OCI-LY7 (cell line): ENCODE measurements at regions not wholly inside any gene's neighbourhood (a gene's known extent, or its start where the extent isn't known, plus 50 kb on each side); places are given as distances from the start of the nearest gene placed in this dataset.

ENCODE experiments used
- BruUV-seq: library from RNA; stranded (reverse); fragments of 400-500 nt; replicated peaks from 2 replicates; lab custom pipeline; 2021; lab: Mats Ljungman, UMichigan
- CTCF ChIA-PET: fragments of 300-600 bp; sonication (Branson Sonifier 250); formaldehyde crosslinking; loops from one replicate; lab custom pipeline; 2022; ENCODE audit warnings: antibody characterized with exemption; ENCODE audit not compliant: unreplicated experiment; lab: Charles Lee
- POLR2A ChIA-PET: fragments of 300-600 bp; sonication (Branson Sonifier 250); formaldehyde crosslinking; loops from one replicate; lab custom pipeline; 2022; ENCODE audit warnings: antibody characterized with exemption; lab: Charles Lee
- DNase-seq: peaks from one replicate; pipeline ENCODE4 v3.0.0-alpha.2; 2015; ENCODE audit warnings: low spot score
- H2AFZ ChIP-seq: fragments of 200-600 bp; sonication (generic), shearing (Covaris generic); 2 replicates; pipeline ENCODE4 v1.6.1; 2014; ENCODE audit warnings: mild to moderate bottlenecking, antibody characterized with exemption, low read length, moderate library complexity
- H3K27ac ChIP-seq: fragments of 200-600 bp; sonication (generic); 2 replicates; pipeline ENCODE4 v1.5.1; 2014; ENCODE audit warnings: mixed run types, low read depth, mild to moderate bottlenecking, moderate library complexity, low read length, inconsistent platforms; ENCODE audit not compliant: poor library complexity, severe bottlenecking
- H3K36me3 ChIP-seq: fragments of 200-600 bp; sonication (generic); 2 replicates; pipeline ENCODE4 v1.6.1; 2014; ENCODE audit warnings: mild to moderate bottlenecking, antibody characterized with exemption, low read length, moderate library complexity, mixed read lengths; ENCODE audit not compliant: insufficient read depth
- H3K4me1 ChIP-seq: fragments of 200-600 bp; sonication (generic); 2 replicates; pipeline ENCODE4 v1.5.1; 2014; ENCODE audit warnings: mild to moderate bottlenecking, low read length; ENCODE audit not compliant: insufficient read depth, poor library complexity, severe bottlenecking
- H3K4me2 ChIP-seq: fragments of 200-600 bp; sonication (generic); 2 replicates; pipeline ENCODE4 v1.6.1; 2014; ENCODE audit warnings: mild to moderate bottlenecking, low read length
- H3K4me3 ChIP-seq: fragments of 200-600 bp; sonication (generic); 2 replicates; pipeline ENCODE4 v1.5.1; 2014; ENCODE audit warnings: mild to moderate bottlenecking, low read depth, low read length; ENCODE audit not compliant: poor library complexity, severe bottlenecking
- H3K79me2 ChIP-seq: fragments of 200-600 bp; sonication (generic); 2 replicates; pipeline ENCODE4 v1.6.1; 2016; ENCODE audit warnings: low read depth, mild to moderate bottlenecking, low read length, moderate library complexity, mixed read lengths; ENCODE audit not compliant: insufficient read depth
- H3K9me2 ChIP-seq: fragments of 200-600 bp; sonication (generic); 2 replicates; pipeline ENCODE4 v1.6.1; 2016; ENCODE audit warnings: mild to moderate bottlenecking, low read length, mixed read lengths; ENCODE audit not compliant: insufficient read depth
- H3K9me3 ChIP-seq: fragments of 200-600 bp; sonication (generic); 2 replicates; pipeline ENCODE4 v1.6.1; 2014; ENCODE audit warnings: mild to moderate bottlenecking, mixed run types, low read length, mixed read lengths
- H4K20me1 ChIP-seq: fragments of 200-600 bp; sonication (generic); 2 replicates; pipeline ENCODE4 v1.6.1; 2014; ENCODE audit warnings: mild to moderate bottlenecking, antibody characterized with exemption, low read length, moderate library complexity, mixed read lengths; ENCODE audit not compliant: insufficient read depth
- EZH2phosphoT487 ChIP-seq: fragments of 200-600 bp; sonication (generic); IDR thresholded peaks from 2 replicates; pipeline ENCODE4 v1.6.1; 2018; ENCODE audit warnings: low read depth, borderline replicate concordance, mild to moderate bottlenecking, mixed run types, antibody characterized with exemption, low read length, moderate library complexity, mixed read lengths
- intact Hi-C: fragments of 100-400 bp; cut with micrococcal nuclease; formaldehyde crosslinking; loops from one replicate; pipeline ENCODE4 v1.10.0; 2022; ENCODE audit not compliant: unreplicated experiment
- TF ChIP-seq, protein P1 (sequence below): fragments of 200-600 bp; sonication (generic); conservative IDR thresholded peaks from 2 replicates; pipeline ENCODE4 v1.5.1; 2014; ENCODE audit warnings: mild to moderate bottlenecking, antibody characterized with exemption, low read length, moderate library complexity, mixed read lengths

DNA sequence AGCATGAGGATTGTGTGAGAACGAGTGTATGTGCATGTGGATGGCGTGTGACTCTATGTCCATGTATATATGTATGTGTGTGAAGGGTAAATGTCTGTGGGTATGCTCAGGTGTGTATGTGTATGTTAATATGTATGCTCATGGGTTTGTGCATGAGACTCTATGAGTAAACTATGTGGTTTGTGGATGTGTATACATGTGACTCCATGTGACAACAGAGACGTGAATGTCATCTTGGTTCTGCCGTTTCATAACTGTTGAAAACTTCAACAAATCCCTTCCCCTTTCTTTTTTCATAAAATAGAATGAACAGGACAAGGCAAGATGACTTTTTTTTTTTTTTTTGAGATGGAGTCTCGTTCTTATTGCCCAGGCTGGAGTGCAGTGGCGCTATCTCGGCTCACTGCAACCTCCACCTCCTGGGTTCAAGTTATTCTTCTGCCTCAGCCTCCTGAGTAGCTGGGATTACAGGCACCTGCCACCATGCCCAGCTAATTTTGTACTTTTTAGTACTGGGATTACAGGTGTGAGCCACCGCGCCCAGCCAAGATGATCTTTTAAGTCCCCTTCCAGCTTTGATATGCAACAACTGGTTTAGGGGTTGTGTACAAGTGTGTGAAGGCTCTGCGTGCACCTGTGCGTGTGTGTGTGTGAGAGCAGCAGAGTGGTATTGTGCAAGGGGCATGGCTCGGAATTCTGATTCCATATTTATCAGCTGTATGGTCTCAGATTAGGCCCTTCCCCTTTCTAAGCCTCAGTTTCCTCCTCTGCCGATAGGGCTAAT lies 106.3 kb downstream of the EBNA1BP2 start:
- Histone ChIP-seq H3K36me3 (no peaks in the 10 kb centered on the region), H3K4me1 (no peaks in the 10 kb centered on the region), H3K4me2 (no peak overlapping the region), H2AFZ (no peak overlapping the region), H3K4me3 (no peak overlapping the region), H3K9me2 (no peaks in the 10 kb centered on the region), H3K27ac (no peak overlapping the region), H3K79me2 (no peaks in the 10 kb centered on the region), H3K9me3 (no peaks in the 10 kb centered on the region), H4K20me1 (no peaks in the 10 kb centered on the region)
- intact Hi-C loops = no loop called here
- no peak for DNase-seq
- TF ChIP-seq, protein P1, sequence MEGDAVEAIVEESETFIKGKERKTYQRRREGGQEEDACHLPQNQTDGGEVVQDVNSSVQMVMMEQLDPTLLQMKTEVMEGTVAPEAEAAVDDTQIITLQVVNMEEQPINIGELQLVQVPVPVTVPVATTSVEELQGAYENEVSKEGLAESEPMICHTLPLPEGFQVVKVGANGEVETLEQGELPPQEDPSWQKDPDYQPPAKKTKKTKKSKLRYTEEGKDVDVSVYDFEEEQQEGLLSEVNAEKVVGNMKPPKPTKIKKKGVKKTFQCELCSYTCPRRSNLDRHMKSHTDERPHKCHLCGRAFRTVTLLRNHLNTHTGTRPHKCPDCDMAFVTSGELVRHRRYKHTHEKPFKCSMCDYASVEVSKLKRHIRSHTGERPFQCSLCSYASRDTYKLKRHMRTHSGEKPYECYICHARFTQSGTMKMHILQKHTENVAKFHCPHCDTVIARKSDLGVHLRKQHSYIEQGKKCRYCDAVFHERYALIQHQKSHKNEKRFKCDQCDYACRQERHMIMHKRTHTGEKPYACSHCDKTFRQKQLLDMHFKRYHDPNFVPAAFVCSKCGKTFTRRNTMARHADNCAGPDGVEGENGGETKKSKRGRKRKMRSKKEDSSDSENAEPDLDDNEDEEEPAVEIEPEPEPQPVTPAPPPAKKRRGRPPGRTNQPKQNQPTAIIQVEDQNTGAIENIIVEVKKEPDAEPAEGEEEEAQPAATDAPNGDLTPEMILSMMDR = no peak
- TF ChIP-seq EZH2phosphoT487 = no peak
- BruUV-seq = no TSS peak
- ChIA-PET CTCF (no interaction called here), POLR2A (no interaction called here)

- BruUV-seq = no TSS peak
- no peaks in the 10 kb centered on the region for H3K79me2 ChIP-seq
- H3K4me1 ChIP-seq = no peaks in the 10 kb centered on the region
- POLR2A ChIA-PET = interaction anchor here (1.5 kb wide), 1 partner anchor 143 kb away, joined by 5 read pairs; no protein-coding TSS in a partner anchor
- H3K27ac ChIP-seq = no peak overlapping the region
- CTCF ChIA-PET = no interaction called here
- no peaks in the 10 kb centered on the region for H4K20me1 ChIP-seq
- intact Hi-C loops = no loop called here
- no peaks in the 10 kb centered on the region for H3K36me3 ChIP-seq
- H3K9me2 ChIP-seq = no peaks in the 10 kb centered on the region
- no peak overlapping the region for H3K4me3 ChIP-seq
- H3K4me2 ChIP-seq = no peak overlapping the region
- no peaks in the 10 kb centered on the region for H3K9me3 ChIP-seq
- H2AFZ ChIP-seq = no peak overlapping the region
- no peak for DNase-seq
- no peak for TF ChIP-seq EZH2phosphoT487
- TF ChIP-seq, protein P1 = no peak
These were observed 106.5 kb upstream of the SLC2A1 start for GRCh38 chr1:43065191-43065590.
